Adrenal gland (tissue), 5 donors: ENCODE measurements at regions not wholly inside any gene's neighbourhood (a gene's known extent, or its start where the extent isn't known, plus 50 kb on each side); places are given as distances from the start of the nearest gene placed in this dataset.

Experiments used
- POLR2A ChIP-seq, 2 donors: fragments of 450-650 bp; IDR thresholded peaks; one replicate each; pipeline ENCODE4 v1.6.1; 2017; ENCODE audit warnings: antibody characterized with exemption in 2 of 2, mild to moderate bottlenecking in 2 of 2, moderate library complexity in 1 of 2
- TF ChIP-seq, protein P1 (sequence below), 6 experiments: fragments of 450-650 bp in 4 of 6; fragments of 200-600 bp in 2 of 6; sonication (generic) in 1 of 6; IDR thresholded peaks; 1 replicate in 5 of 6; 2 replicates in 1 of 6; pipeline versions ENCODE4 v1.5.1 to v1.8.0; 2016 to 2021; ENCODE audit warnings: antibody characterized with exemption in 6 of 6, mild to moderate bottlenecking in 2 of 6, moderate library complexity in 1 of 6
- donor health status: DM: no; HTN: no; CAD: no.

DNA sequence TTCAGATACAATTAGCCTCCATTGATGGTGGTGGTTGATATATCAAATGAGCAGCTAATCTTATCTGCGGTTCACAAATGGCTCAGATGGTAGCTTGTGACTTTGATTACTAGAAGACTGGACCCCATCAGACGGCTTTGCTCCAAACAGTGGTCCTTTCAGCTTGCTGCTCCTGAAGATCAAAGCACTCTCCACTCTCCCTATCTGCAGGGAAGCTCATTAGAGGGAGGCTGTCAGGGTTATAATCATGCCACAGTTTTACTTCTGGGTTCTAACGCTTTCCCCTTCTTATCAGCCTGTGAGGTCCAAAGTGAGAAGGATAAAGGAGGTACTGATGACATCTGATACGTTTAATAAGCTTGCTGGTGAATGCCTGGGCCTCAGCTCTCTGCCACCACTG is 247.1 kb upstream of the NT5C1B start:
- no peak for TF ChIP-seq POLR2A (IDR thresholded peaks at IDR 0.05)
- TF ChIP-seq, protein P1, sequence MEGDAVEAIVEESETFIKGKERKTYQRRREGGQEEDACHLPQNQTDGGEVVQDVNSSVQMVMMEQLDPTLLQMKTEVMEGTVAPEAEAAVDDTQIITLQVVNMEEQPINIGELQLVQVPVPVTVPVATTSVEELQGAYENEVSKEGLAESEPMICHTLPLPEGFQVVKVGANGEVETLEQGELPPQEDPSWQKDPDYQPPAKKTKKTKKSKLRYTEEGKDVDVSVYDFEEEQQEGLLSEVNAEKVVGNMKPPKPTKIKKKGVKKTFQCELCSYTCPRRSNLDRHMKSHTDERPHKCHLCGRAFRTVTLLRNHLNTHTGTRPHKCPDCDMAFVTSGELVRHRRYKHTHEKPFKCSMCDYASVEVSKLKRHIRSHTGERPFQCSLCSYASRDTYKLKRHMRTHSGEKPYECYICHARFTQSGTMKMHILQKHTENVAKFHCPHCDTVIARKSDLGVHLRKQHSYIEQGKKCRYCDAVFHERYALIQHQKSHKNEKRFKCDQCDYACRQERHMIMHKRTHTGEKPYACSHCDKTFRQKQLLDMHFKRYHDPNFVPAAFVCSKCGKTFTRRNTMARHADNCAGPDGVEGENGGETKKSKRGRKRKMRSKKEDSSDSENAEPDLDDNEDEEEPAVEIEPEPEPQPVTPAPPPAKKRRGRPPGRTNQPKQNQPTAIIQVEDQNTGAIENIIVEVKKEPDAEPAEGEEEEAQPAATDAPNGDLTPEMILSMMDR (IDR thresholded peaks at IDR 0.05), result no peak
